Activated gamma-delta T cell (primary cell): ENCODE measurements at regions not wholly inside any gene's neighbourhood (a gene's known extent, or its start where the extent isn't known, plus 50 kb on each side); places are given as distances from the start of the nearest gene placed in this dataset.
"Not testable (repeated sequence)": the region's sequence is repeated elsewhere in the genome, so short reads cannot be mapped to it uniquely, and the experiment has no call there.

Source experiments
- DNase-seq: peaks from one replicate; lab custom pipeline; 2025; lab: John Stamatoyannopoulos, UW

- no peak for DNase-seq
These were observed 189.3 kb upstream of the TLE4 start for GRCh38 chr9:79382458-79382857.

GRCh38 chr9:79383096-79383495 is 188.7 kb upstream of the TLE4 start:
- no peak for DNase-seq

GRCh38 chr9:79384091-79384490 is 187.7 kb upstream of the TLE4 start:
- no peak for DNase-seq

GRCh38 chr9:79384501-79384900 is 187.3 kb upstream of the TLE4 start:
- no peak for DNase-seq

- no peak for DNase-seq
These were observed 184.5 kb upstream of the TLE4 start for GRCh38 chr9:79387101-79387835.

GRCh38 chr9:79390077-79390698 is 181.6 kb upstream of the TLE4 start:
- DNase-seq = no peak

GRCh38 chr9:79390781-79391770 is 180.7 kb upstream of the TLE4 start:
- no peak for DNase-seq

GRCh38 chr9:79395228-79395627 is 176.5 kb upstream of the TLE4 start:
- DNase-seq = no peak

- no peak for DNase-seq
These were observed 176.0 kb upstream of the TLE4 start for GRCh38 chr9:79395755-79396154.

GRCh38 chr9:79396168-79396567 is 175.6 kb upstream of the TLE4 start:
- no peak for DNase-seq

- DNase-seq = no peak
These were observed 168.3 kb upstream of the TLE4 start for GRCh38 chr9:79403495-79403894.

GRCh38 chr9:79408200-79408599 is 163.6 kb upstream of the TLE4 start:
- no peak for DNase-seq

GRCh38 chr9:79408617-79409016 is 163.1 kb upstream of the TLE4 start:
- no peak for DNase-seq

GRCh38 chr9:79409182-79409823 is 162.5 kb upstream of the TLE4 start:
- no peak for DNase-seq

GRCh38 chr9:79425840-79426239 is 145.9 kb upstream of the TLE4 start:
- DNase-seq = no peak

- DNase-seq = no peak
These were observed 143.3 kb upstream of the TLE4 start for GRCh38 chr9:79428422-79428821.

- no peak for DNase-seq
These were observed 141.1 kb upstream of the TLE4 start for GRCh38 chr9:79430619-79431018.

- DNase-seq = no peak
These were observed 140.6 kb upstream of the TLE4 start for GRCh38 chr9:79431019-79431679.

GRCh38 chr9:79432485-79432884 is 139.3 kb upstream of the TLE4 start:
- DNase-seq = no peak

- no peak for DNase-seq
These were observed 138.1 kb upstream of the TLE4 start for GRCh38 chr9:79433703-79434102.

- not testable (repeated sequence) for DNase-seq
These were observed 132.5 kb upstream of the TLE4 start for GRCh38 chr9:79439221-79439620.
